Duodenal mucosa (tissue), 2 donors: ENCODE measurements at regions not wholly inside any gene's neighbourhood (a gene's known extent, or its start where the extent isn't known, plus 50 kb on each side); places are given as distances from the start of the nearest gene placed in this dataset.

Experiments
- H3K27ac ChIP-seq: one replicate; pipeline ENCODE4 v1.7.0; 2013; ENCODE audit warnings: low read depth, low read length
- H3K27me3 ChIP-seq, 2 donors: one replicate each; pipeline ENCODE4 v1.7.0; 2013; ENCODE audit warnings: low read length in 2 of 2, control low read depth in 1 of 2; ENCODE audit not compliant: insufficient read depth in 2 of 2, control insufficient read depth in 1 of 2
- H3K36me3 ChIP-seq, 2 donors: one replicate each; pipeline ENCODE4 v1.7.0; 2013; ENCODE audit warnings: low read length in 2 of 2, control low read depth in 1 of 2; ENCODE audit not compliant: insufficient read depth in 2 of 2, control insufficient read depth in 1 of 2
- H3K4me1 ChIP-seq, 2 donors: one replicate each; pipeline ENCODE4 v1.7.0; 2013; ENCODE audit warnings: low read length in 2 of 2, control low read depth in 1 of 2; ENCODE audit not compliant: insufficient read depth in 2 of 2, control insufficient read depth in 1 of 2
- H3K4me3 ChIP-seq, 2 donors: one replicate each; pipeline ENCODE4 v1.7.0; 2013; ENCODE audit warnings: low read length in 2 of 2, low read depth in 1 of 2
- H3K9ac ChIP-seq, 2 donors: one replicate each; pipeline ENCODE4 v1.7.0; 2013; ENCODE audit warnings: low read length in 2 of 2, low read depth in 1 of 2
- H3K9me3 ChIP-seq, 2 donors: one replicate each; pipeline ENCODE4 v1.7.0; 2013; ENCODE audit warnings: low read length in 2 of 2, control low read depth in 1 of 2; ENCODE audit not compliant: control insufficient read depth in 1 of 2

- Histone ChIP-seq H3K27me3 (no peaks in the 10 kb centered on the region), H3K9me3 (peaks cover 0 to 5% of the 10 kb centered on the region in 2 donors), H3K4me1 (no peaks in the 10 kb centered on the region), H3K36me3 (no peaks in the 10 kb centered on the region), H3K27ac (no peak overlapping the region), H3K4me3 (no peak overlapping the region), H3K9ac (no peak overlapping the region)
Measured at GRCh38 chr5:18097817-18098216, 463.6 kb downstream of the TAF11L14 start.

DNA sequence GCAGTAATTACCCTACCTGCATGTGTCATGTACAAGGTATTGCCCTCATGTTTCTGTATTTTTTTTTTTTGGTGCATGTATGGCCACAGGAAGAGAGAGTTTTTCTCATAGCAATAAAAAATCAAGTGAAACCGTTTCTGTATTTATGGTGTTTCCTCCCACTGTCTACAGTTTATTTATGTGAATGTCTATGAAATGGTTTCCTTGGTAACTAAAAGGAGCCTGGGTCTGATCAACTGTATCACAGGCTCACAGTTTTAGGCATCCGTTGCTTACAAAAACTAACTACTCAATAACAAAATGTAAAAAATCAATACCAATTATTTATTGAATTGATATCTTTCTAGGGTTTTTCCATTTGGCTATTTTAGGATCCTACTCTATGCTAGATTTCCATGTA is 464.4 kb downstream of the TAF11L14 start:
- no peak overlapping the region for H3K4me3 ChIP-seq
- H3K9ac ChIP-seq, result no peak overlapping the region
- no peak overlapping the region for H3K27ac ChIP-seq
- H3K4me1 ChIP-seq, result no peaks in the 10 kb centered on the region
- peaks cover 0 to 5% of the 10 kb centered on the region in 2 donors for H3K9me3 ChIP-seq
- no peaks in the 10 kb centered on the region for H3K36me3 ChIP-seq
- no peaks in the 10 kb centered on the region for H3K27me3 ChIP-seq

- Histone ChIP-seq H3K9me3 (peaks cover 0 to 5% of the 10 kb centered on the region in 2 donors), H3K4me3 (no peak overlapping the region), H3K36me3 (no peaks in the 10 kb centered on the region), H3K27ac (no peak overlapping the region), H3K27me3 (no peaks in the 10 kb centered on the region), H3K4me1 (no peaks in the 10 kb centered on the region), H3K9ac (no peak overlapping the region)
Measured at GRCh38 chr5:18099261-18099660, 465.0 kb downstream of the TAF11L14 start.

DNA sequence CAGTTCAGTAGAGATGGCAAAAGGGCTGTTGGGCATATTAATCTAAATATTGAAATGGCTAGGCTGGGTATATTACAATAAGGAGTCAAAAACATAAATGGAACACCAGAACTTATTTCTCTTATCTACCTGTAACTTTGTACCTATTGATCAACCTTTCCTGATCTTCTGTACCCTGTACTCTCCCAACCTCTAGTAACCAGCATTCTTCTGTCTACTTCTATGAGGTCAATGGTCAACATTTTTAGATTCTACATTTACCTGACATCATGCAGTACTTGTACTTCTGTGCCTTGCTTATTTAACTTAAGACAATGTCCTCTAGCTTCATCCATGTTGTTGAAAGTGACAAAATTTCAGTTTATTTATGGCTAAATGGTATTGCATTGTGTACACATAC is 467.3 kb downstream of the TAF11L14 start:
- H3K27ac ChIP-seq, result no peak overlapping the region
- no peaks in the 10 kb centered on the region for H3K4me1 ChIP-seq
- H3K27me3 ChIP-seq, result no peaks in the 10 kb centered on the region
- H3K9ac ChIP-seq, result no peak overlapping the region
- no peak overlapping the region for H3K4me3 ChIP-seq
- H3K9me3 ChIP-seq, result peaks cover 3 to 8% of the 10 kb centered on the region in 2 donors
- no peaks in the 10 kb centered on the region for H3K36me3 ChIP-seq

GRCh38 chr5:18102733-18103132 is 468.5 kb downstream of the TAF11L14 start:
- H3K36me3 ChIP-seq, result no peaks in the 10 kb centered on the region
- no peaks in the 10 kb centered on the region for H3K27me3 ChIP-seq
- H3K9me3 ChIP-seq, result peaks cover 3 to 14% of the 10 kb centered on the region in 2 donors
- no peaks in the 10 kb centered on the region for H3K4me1 ChIP-seq
- no peak overlapping the region for H3K27ac ChIP-seq
- no peak overlapping the region for H3K4me3 ChIP-seq
- no peak overlapping the region for H3K9ac ChIP-seq

- no peak overlapping the region for H3K4me3 ChIP-seq
- no peak overlapping the region for H3K9ac ChIP-seq
- H3K27me3 ChIP-seq, result no peaks in the 10 kb centered on the region
- H3K36me3 ChIP-seq, result no peaks in the 10 kb centered on the region
- H3K4me1 ChIP-seq, result no peaks in the 10 kb centered on the region
- no peak overlapping the region for H3K27ac ChIP-seq
- H3K9me3 ChIP-seq, result peaks cover 6 to 14% of the 10 kb centered on the region in 2 donors
Measured at GRCh38 chr5:18105449-18105848, 471.2 kb downstream of the TAF11L14 start.

DNA sequence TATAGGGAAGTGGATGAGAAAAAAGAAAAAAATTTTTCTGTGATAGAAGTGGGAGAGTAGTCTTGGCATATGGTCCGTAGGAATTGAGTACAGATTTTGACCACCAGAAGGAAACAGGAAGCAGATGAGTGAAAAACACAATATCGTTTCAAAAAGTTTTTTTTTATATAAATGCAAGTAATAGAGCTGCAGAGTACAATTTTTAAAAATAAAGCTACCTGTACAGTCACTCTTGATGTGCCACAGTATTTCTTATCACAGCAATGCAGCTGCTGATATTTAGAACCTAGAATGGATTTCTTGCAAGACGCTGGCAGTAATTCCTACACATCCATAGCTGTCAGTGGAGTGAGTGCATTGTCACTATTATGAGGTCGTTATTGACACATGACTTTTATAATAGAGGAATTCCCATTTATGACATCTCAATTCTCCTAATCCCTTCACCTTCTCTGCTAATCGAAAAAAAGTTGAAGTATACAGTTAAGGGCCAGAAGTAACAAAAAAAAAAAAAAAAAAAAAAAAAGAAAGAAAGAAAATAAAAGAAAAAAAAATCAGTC is 477.7 kb downstream of the TAF11L14 start:
- peaks cover 2 to 6% of the 10 kb centered on the region in 2 donors for H3K9me3 ChIP-seq
- no peaks in the 10 kb centered on the region for H3K4me1 ChIP-seq
- no peak overlapping the region for H3K4me3 ChIP-seq
- no peaks in the 10 kb centered on the region for H3K27me3 ChIP-seq
- H3K9ac ChIP-seq, result no peak overlapping the region
- no peak overlapping the region for H3K27ac ChIP-seq
- H3K36me3 ChIP-seq, result no peaks in the 10 kb centered on the region

- Histone ChIP-seq H3K9me3 (peaks cover 0 to 6% of the 10 kb centered on the region in 2 donors), H3K4me1 (no peaks in the 10 kb centered on the region), H3K27me3 (no peaks in the 10 kb centered on the region), H3K27ac (no peak overlapping the region), H3K36me3 (no peaks in the 10 kb centered on the region), H3K4me3 (no peak overlapping the region), H3K9ac (no peak overlapping the region)
Measured at GRCh38 chr5:18113721-18114120, 479.5 kb downstream of the TAF11L14 start.

DNA sequence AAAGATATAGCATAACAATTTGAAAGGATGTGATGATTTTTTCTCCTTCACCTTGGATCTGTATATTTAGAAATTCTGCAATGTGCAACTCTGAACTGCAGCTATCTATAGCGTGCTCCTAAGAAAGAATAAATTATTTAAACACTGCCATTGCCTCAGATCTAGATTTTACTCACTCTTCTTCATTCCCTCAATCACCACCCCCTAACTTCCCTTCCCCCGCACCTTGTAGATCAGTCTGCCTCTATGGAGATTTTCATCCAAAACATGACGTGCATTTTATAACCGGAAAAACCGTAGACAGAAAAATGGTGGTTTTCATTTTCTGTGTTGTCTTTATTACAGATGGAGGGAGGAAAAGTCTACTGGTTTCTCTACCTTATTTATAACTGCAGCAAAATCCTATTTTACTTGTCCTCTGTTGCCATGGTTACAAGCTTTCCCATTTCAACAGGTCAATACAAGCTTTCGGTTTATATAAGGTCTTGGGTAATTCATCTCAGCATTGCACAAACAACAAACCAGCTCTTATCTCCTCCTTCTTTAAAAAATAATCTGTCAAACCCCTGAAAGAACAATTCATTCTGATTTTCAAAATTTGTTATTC is 480.0 kb downstream of the TAF11L14 start:
- Histone ChIP-seq H3K27me3 (no peaks in the 10 kb centered on the region), H3K27ac (no peak overlapping the region)

DNA sequence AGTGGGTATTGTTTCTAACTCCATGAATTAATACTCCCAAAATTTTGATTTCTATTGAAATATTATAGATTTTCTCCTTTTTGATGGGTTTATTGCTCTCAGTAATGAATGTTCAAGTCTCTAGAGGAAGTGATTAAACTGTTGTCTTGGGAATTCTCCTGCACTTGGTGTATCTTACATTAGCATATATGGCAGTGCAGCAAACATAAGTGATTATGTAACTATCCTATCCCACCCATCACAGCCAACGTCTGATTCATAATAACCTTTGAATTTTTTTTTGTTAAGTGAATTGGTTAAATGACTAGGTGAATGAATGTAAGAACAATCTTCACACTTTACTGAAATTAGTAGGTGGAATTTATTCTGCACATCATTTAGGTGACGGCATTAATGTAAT is 483.7 kb downstream of the TAF11L14 start:
- Histone ChIP-seq H3K4me3 (no peak overlapping the region), H3K9ac (no peak overlapping the region), H3K27me3 (no peaks in the 10 kb centered on the region), H3K4me1 (no peaks in the 10 kb centered on the region), H3K36me3 (no peaks in the 10 kb centered on the region), H3K9me3 (peaks cover 0 to 8% of the 10 kb centered on the region in 2 donors), H3K27ac (no peak overlapping the region)

More for the DNA sequence above, 480.0 kb downstream of the TAF11L14 start:
- Histone ChIP-seq H3K36me3 (no peaks in the 10 kb centered on the region), H3K4me3 (no peak overlapping the region), H3K4me1 (no peaks in the 10 kb centered on the region), H3K9me3 (peaks cover 4% of the 10 kb centered on the region in 2 donors), H3K9ac (no peak overlapping the region)
